K562 (cell line): ENCODE measurements at regions not wholly inside any gene's neighbourhood (a gene's known extent, or its start where the extent isn't known, plus 50 kb on each side); places are given as distances from the start of the nearest gene placed in this dataset.

ENCODE experiments used
- CBFA2T3 ChIP-seq: fragments of 450-650 bp; IDR thresholded peaks from 2 replicates; pipeline ENCODE4 v1.6.1; 2017
- E2F5 ChIP-seq: sonication (generic); formaldehyde crosslinking; IDR thresholded peaks from 2 replicates; pipeline ENCODE4 v1.8.0; 2022; ENCODE audit warnings: mild to moderate bottlenecking, missing genetic modification reagents
- EP300 ChIP-seq: IDR thresholded peaks from 2 replicates; pipeline ENCODE4 v1.6.1; 2012; ENCODE audit warnings: low read length, improper control_type of control experiment
- HMG20A ChIP-seq: fragments of 450-650 bp; formaldehyde crosslinking; conservative IDR thresholded peaks from 2 replicates; pipeline ENCODE4 v1.4.0; 2020; ENCODE audit warnings: mild to moderate bottlenecking, mixed read lengths
- KDM1A ChIP-seq, 2 experiments: fragments of 450-650 bp; IDR thresholded peaks; 2 replicates each; pipeline ENCODE4 v1.6.1; 2016; ENCODE audit warnings: mild to moderate bottlenecking in 2 of 2
- NR2C2 ChIP-seq, 2 experiments: fragments of 200-800 bp in 1 of 2; sonication (Bioruptor generic) in 1 of 2; sonication (generic) in 1 of 2; formaldehyde crosslinking in 1 of 2; IDR thresholded peaks; 2 replicates each; pipeline versions ENCODE4 v1.6.1 to v1.8.0; 2016 to 2022; ENCODE audit warnings: mild to moderate bottlenecking in 1 of 2, missing compliant biosample characterization in 1 of 2, missing genetic modification characterization in 1 of 2, missing genetic modification reagents in 1 of 2
- STAT5A ChIP-seq: IDR thresholded peaks from 2 replicates; pipeline ENCODE4 v1.6.1; 2012; ENCODE audit warnings: low read length, inconsistent platforms, borderline replicate concordance
- TSHZ1 ChIP-seq: fragments of 250-450 bp; sonication (Bioruptor Pico); IDR thresholded peaks from 2 replicates; pipeline ENCODE4 v1.4.0; 2020; ENCODE audit warnings: mild to moderate bottlenecking, moderate library complexity
- VEZF1 ChIP-seq: fragments of 200-800 bp; sonication (Bioruptor generic); IDR thresholded peaks from 2 replicates; pipeline ENCODE4 v1.6.1; 2017; ENCODE audit warnings: missing genetic modification characterization, missing compliant biosample characterization

GRCh38 chr7:119963654-119964053 lies 309.3 kb upstream of the KCND2 start (continued):
- TF ChIP-seq TSHZ1 (no peak), CBFA2T3 (peak; percentile 60; the same call in 1 of the 2 replicates), STAT5A (no peak), E2F5 (no peak), HMG20A (no peak), NR2C2 (CRISPR knock-in tag; IDR thresholded peaks at IDR 0.05) (no peak), NR2C2 (tag; IDR thresholded peaks at IDR 0.05) (no peak), KDM1A (IDR thresholded peaks at IDR 0.05) (peak; percentile 64 to 73), EP300 (peak; percentile 59; the same call in 1 of the 2 replicates), VEZF1 (CRISPR knock-in tag) (no peak)
